GM18505 (cell line): ENCODE measurements at regions not wholly inside any gene's neighbourhood (a gene's known extent, or its start where the extent isn't known, plus 50 kb on each side); places are given as distances from the start of the nearest gene placed in this dataset.

ENCODE experiments used
- ATAC-seq: cut with Tn5 transposase; IDR thresholded peaks from one replicate; pipeline ENCODE4 v1.9.1; 2021; ENCODE audit not compliant: unreplicated experiment
- POLR2A ChIP-seq: IDR thresholded peaks from 4 replicates; pipeline ENCODE4 v1.6.1; 2011; ENCODE audit warnings: borderline replicate concordance; ENCODE audit not compliant: insufficient read depth, insufficient read length; ENCODE audit errors: extremely low read depth

DNA sequence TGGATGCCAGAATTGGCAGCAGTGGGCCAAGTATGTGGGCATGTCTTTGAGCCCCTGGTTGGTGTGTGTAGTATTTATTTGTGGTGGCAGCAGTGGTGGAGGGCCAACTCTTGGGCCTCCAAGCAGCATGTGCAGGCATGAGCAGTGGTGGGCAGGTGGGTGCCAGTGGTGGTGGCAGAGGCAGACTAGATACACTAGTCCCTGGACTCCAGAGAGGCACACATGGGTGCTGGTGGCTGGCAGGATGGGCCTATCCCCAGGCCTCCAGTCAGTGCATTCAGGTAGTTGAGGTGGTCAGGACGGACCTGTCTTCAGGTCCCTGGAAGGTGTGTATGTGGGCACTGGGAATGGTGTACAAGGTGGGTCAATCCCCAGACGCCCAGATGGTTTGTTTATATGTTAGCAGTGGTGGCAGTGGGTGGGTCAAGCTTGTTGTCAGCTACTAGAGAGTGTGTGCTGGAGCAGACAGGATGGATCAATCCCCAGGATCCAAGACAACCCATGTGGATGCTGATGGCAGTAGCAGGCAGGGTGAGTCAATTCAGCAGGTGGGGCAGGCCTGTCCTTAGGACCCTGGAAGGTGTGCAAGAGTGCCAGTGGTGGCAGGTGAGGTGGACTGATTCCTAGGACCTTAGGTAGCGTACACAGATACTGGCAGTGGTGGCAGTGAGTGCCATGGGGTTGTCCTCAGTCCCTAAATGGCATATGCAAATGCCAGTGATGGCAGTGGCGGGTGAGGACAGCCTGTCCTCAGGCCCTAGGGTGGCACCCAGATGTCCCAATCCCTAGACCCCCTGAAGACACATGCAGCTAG, 294.3 kb downstream of the RPS24 start:
- TF ChIP-seq POLR2A: no peak
- no peak for ATAC-seq

DNA sequence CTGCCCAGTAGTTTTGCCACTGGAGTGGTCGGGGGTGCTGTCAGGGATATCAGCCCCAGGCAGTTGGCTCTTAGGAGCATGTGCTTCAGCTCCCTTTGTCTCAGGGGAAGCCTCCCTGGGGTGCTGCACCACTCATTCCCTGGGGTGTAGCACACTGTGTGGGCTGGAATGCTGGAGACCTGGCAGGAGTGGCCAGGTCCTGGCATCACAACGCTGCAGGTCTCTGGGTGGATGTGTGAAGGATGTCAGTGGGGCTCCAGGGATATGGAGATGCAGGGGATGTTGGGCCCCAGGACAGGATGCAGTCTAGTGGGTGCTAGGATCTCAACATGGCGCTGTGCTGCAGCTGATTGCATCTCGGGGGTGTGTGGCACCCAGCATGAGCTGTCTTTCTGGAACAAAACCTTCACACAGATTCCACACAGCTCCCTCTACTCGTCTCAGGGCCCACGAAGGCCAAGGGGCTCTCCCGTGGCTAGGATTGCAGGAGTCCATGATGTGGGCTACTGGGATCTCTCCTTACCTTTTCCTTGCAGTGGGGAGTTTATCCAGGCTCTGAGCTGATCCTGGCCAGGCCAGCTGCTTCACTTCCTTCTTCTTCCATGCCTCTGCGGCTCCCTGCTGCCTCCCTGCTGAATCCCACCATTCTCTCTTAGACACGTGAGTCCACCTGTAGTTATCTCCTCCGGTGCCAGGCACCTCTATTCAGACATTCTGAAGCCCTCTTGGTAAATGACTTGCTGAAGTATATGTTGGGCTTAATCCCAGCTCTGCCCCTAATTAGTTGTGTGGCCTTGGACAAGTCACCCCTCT, 295.1 kb downstream of the RPS24 start:
- TF ChIP-seq POLR2A: no peak
- no peak for ATAC-seq

GRCh38 chr10:78330884-78331283, 297.2 kb downstream of the RPS24 start:
- TF ChIP-seq POLR2A: no peak
- ATAC-seq: no peak

DNA sequence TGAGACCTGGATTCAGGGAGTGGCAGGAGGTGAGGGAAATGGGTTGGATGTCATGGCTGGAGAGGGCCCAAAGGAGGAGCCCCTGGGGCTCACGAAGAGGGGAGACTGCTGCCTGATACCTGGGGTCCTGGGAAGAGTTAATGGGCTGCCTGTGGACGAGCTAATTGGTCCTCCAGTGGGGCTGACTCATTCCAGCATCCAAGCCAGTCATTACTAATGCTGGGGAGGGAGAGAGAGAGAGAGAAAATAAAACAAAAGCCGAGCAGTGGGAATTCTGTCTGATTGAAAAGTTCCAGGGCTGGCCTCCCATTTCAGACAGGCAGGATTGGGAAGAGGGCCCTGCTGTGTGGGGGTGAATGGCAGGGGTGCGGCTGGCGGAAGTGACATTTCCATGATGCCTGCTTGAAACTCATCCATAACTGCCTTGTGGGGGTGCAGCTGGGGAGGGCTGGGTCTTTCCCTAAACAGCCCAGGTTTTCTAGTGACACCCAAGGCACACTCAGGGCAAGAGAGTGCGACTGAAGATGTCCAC, 297.8 kb downstream of the RPS24 start:
- ATAC-seq: no peak
- TF ChIP-seq POLR2A: no peak

DNA sequence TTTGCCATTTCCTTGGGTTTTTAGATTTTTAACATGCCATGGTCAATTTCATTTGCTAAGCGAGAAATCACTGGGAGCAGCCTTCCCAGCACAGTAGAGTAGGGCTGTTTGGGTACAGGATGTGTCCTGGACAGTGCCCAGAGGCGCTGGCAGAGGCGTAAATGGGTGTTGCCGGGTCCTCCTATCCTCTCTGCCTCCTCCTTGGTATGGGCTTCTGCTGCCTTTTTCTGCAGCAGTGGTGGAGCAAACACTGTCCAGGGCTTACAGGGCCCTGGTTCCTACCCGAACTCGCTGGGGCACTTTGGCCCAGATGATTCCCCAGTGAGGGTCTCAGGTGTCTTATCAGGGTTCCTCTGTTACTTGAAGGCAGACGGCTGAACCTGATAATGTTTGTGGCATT, 298.3 kb downstream of the RPS24 start:
- TF ChIP-seq POLR2A: no peak
- no peak for ATAC-seq

GRCh38 chr10:78332657-78333056, 299.0 kb downstream of the RPS24 start:
- ATAC-seq: no peak
- TF ChIP-seq POLR2A: no peak

DNA sequence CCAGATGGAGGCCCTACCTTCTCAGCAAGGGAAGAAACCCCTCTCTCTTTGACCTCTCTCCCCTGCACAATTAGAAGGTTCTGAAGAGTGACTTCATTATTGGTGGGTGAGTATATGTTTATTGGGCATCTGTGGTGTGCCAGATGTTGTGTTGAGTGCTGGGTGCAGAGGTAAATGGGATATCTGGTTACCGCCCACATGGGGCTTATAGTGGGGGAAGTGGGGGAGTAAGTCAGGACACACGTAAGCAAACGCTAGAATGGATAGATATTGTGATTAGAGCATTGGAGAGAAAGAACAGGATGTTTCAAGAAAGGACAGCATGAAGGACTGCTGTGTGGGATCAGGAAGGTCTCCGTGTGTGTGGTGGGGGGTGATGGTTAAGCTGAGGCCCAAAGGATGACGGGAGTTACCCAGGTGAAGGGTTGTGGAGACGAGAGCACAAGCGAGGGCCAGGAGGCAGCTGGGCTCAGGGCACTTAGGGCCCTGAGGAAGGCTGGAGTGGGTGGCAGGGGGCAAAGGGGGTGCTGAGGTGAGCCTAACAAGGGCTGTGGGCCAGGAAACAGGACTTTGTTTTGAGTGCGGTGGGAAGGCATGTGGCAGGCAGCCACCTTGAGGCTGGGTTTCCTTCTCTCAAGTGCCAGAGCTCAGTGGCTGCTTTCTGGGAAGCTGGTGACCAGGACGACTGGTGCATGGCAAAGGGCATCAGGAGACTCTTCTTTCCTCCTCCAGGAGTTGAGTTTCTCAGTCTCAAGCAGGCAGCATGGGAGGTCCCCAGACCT, 299.9 kb downstream of the RPS24 start:
- ATAC-seq: no peak
- no peak for TF ChIP-seq POLR2A

DNA sequence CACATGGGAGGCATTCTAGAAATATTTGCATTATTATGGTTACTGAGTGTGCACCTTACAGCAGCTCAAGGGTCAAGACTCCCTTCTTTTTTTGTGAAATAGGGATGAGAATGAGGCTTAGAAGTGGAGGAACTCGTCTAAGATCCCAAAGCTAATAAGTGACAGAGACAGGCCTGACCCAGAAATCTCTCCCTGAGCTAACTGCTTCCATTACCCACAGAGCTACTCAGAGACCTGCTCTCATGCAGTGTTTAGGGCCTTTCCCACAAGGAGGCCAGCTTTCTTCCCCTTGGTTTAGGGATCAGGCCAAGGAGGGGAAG, 301.7 kb downstream of the RPS24 start:
- no peak for TF ChIP-seq POLR2A
- no peak for ATAC-seq

- no peak for ATAC-seq
- no peak for TF ChIP-seq POLR2A
Observed at GRCh38 chr10:78335691-78336401, 302.2 kb downstream of the RPS24 start.

DNA sequence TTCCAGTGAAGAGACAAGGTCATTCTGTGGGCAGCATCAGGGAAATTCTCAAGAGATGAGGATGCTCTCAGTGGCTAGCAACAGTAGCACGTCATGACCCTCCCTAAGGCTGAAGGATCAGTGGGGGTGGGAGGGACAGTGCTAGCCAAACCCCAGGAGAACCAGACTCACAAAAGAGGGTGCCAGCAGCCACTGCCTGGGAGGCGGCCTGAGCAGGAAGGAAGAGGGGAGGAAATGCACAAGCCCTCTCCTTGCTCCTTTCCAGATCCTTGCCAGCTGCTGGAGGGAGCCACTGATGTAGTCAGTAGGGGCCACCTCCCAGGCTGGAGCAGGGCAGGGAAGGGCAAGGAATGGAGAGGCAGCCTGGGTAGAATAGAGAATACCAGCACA, 302.7 kb downstream of the RPS24 start:
- no peak for ATAC-seq
- TF ChIP-seq POLR2A: no peak

- ATAC-seq: no peak
Observed at GRCh38 chr10:78337016-78337415, 303.4 kb downstream of the RPS24 start.

DNA sequence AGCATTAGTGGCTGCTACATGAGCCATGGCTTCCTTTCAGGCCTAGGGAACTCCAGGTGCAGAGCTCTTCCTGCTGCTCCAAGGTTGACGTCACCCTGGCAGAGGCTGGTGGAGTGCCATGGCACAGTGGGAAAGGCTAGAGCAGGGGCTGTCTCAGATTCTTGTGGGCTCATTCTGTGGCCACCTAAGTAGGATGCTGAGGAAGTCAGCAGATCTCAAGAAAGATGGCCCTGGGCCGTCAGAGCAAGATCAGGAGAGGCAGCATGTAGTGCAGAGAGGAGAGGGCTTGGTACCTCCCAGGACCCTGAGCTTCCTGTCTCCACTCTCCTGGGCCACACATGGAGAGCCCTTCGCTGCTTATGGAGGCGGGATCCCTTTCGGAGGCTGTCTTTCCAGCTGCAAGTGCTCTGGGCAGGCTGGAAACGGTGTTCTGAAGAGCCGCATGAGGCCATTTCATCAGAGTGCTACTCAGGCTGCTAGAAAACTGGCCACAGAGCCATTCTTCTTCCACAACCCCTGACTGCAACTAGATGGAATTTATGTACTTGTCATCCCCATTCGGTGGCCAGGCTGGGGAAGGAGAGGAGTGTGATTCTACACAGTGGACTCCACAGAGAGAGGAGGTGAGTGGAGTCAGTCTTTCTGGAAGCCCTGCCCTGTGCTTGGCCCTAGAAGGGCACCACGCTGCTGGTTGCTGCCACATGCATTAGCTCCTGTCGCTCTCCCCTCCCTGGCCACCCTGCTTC, 304.2 kb downstream of the RPS24 start:
- TF ChIP-seq POLR2A: no peak
- no peak for ATAC-seq

More at GRCh38 chr10:78337016-78337415, 303.4 kb downstream of the RPS24 start:
- TF ChIP-seq POLR2A: no peak

DNA sequence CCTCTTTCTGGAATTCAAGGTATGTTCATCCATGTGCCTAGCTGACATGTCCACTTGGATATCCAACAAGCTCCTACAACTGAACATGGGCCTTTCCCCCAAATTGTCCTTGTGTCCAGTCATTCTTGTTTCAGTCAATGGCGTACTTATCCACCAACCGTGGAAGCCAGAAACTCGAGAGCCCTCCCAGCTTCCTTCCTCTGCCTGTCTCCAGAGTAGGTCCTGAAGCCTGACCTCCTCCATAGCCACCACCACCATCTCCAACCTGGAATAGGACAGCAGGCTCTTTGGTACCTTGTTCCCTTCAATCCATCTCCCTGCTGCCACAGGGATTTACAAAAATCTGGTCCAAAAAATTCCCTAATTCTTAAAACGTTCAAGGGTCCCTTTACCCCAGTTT, 305.1 kb downstream of the RPS24 start:
- no peak for ATAC-seq
- no peak for TF ChIP-seq POLR2A

DNA sequence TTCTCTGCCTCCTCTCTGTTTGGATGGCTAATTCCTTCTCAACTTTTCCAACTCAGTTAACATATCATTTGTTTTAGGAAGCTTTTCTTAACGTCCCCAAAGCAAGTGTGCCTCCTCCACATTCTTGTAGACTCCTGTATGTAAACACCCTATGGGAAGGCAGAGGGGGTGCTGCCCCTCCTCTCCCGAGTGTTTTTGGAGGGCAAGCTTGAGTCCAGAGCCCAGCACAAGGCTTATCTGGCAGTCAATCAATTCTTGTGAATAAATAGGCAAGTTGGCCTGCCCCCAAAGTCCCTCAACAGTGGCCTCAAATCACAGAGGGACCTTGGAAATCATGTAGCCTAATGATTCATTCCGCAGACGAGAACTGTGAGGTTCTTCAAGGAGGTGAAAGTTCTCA, 305.6 kb downstream of the RPS24 start:
- TF ChIP-seq POLR2A: no peak
- no peak for ATAC-seq
